WERI-Rb-1 (cell line): ENCODE measurements at regions not wholly inside any gene's neighbourhood (a gene's known extent, or its start where the extent isn't known, plus 50 kb on each side); places are given as distances from the start of the nearest gene placed in this dataset.

Experiments
- DNase-seq: peaks from one replicate; pipeline ENCODE4 v3.0.0-alpha.2; 2020
- H3K27ac ChIP-seq: fragments of 250-450 bp; sonication (Bioruptor Pico); 2 replicates; pipeline ENCODE4 v1.5.1; 2020; ENCODE audit warnings: mild to moderate bottlenecking, moderate library complexity
- H3K27me3 ChIP-seq: fragments of 250-450 bp; sonication (Bioruptor Pico); 2 replicates; pipeline ENCODE4 v1.5.1; 2021; ENCODE audit warnings: mild to moderate bottlenecking, low read depth, moderate library complexity; ENCODE audit not compliant: insufficient read depth, severe bottlenecking
- H3K36me3 ChIP-seq: fragments of 250-450 bp; sonication (Bioruptor Pico); 2 replicates; pipeline ENCODE4 v1.5.1; 2020; ENCODE audit warnings: mild to moderate bottlenecking, moderate library complexity
- H3K4me3 ChIP-seq: 2 replicates; pipeline ENCODE4 v1.5.1; 2011; ENCODE audit warnings: low read depth, mild to moderate bottlenecking, control low read depth, low read length
- H3K9me3 ChIP-seq: fragments of 250-450 bp; sonication (Bioruptor Pico); 2 replicates; pipeline ENCODE4 v1.5.1; 2021; ENCODE audit warnings: mild to moderate bottlenecking, moderate library complexity; ENCODE audit not compliant: severe bottlenecking
- TF ChIP-seq, protein P1 (sequence below): IDR thresholded peaks from 2 replicates; pipeline ENCODE4 v1.5.1; 2011; ENCODE audit warnings: low read depth, mild to moderate bottlenecking, control low read depth, inconsistent platforms, low read length

DNA sequence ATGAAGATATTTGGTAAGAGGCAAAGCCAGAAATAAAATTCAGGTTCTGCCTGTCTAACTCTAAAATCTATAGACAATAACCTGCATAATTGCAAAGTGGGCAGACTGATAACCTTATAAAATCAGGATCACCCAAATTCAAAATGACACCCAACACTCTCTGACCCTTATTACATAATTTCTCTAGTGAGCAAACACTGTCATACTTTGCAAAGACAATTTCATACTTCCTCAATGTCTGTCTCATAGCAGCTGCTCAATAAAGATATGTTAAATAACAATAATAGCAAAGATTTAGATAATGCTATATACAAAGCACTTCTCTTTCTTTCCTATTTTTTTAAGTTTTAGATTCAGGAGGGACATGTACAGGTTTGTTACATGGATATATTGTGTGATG is 118.5 kb downstream of the UCHL5 start:
- no peak overlapping the region for H3K4me3 ChIP-seq

DNA sequence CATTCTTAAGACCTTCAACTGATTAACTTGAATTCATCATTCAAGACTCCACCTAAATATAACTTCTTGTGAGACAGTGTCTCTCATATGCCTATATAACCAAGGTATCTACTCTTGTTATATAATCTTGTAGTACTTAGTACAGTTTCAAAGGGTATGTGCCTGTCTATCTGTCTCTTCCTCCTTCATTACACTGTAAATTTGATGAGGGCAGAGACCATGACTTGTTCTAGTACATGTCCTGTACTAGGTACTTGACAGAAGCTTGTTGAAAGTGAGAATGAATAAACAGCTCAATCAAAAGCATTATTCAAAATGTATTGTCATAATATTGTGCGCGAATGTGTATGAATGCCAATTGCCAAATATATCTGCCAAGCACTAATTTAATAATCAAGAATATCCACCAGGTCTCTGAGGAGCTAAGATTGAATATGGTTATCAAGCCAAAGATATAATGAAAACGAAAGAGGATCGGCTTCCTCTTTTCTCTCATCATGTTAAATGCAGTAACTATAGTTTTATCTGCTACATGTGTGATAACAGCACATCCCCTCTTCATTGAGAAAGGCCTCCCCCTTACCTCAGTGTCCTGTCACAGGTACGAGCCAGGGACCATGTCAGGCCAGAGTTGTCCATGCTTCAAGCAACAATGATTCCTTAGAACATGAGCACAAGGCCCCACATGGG is 117.3 kb downstream of the UCHL5 start:
- Histone ChIP-seq H3K9me3 (no peaks in the 10 kb centered on the region), H3K27ac (peak overlapping the region; percentile 44; the same call in 1 of the 2 replicates), H3K36me3 (no peaks in the 10 kb centered on the region), H3K27me3 (no peaks in the 10 kb centered on the region), H3K4me3 (no peak overlapping the region)
- peak; percentile 17 for DNase-seq
- TF ChIP-seq, protein P1, sequence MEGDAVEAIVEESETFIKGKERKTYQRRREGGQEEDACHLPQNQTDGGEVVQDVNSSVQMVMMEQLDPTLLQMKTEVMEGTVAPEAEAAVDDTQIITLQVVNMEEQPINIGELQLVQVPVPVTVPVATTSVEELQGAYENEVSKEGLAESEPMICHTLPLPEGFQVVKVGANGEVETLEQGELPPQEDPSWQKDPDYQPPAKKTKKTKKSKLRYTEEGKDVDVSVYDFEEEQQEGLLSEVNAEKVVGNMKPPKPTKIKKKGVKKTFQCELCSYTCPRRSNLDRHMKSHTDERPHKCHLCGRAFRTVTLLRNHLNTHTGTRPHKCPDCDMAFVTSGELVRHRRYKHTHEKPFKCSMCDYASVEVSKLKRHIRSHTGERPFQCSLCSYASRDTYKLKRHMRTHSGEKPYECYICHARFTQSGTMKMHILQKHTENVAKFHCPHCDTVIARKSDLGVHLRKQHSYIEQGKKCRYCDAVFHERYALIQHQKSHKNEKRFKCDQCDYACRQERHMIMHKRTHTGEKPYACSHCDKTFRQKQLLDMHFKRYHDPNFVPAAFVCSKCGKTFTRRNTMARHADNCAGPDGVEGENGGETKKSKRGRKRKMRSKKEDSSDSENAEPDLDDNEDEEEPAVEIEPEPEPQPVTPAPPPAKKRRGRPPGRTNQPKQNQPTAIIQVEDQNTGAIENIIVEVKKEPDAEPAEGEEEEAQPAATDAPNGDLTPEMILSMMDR: no peak

More for the DNA sequence above, 118.5 kb downstream of the UCHL5 start:
- Histone ChIP-seq H3K9me3 (no peaks in the 10 kb centered on the region), H3K27ac (no peak overlapping the region), H3K36me3 (no peaks in the 10 kb centered on the region), H3K27me3 (no peaks in the 10 kb centered on the region)
- no peak for DNase-seq
- TF ChIP-seq, protein P1: no peak

DNA sequence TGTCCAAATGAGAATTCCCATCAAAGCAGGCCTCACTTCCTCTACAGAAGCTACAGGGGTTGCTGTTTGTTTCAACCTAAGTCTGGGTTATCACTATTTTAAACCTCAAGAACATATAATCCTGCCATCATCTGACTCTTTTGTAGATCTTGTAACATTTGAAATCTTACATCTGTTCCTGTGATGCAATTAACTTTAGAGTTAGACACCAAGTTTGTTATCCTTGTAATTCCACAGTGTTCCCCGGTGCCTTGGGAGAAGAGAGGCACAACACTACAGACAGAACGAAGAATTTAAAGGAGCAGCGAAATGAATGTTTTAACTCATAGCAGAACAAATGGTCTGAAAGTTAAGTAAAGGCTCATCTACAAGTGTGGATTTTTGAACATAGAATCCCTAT is 116.1 kb downstream of the UCHL5 start:
- Histone ChIP-seq H3K27me3 (no peaks in the 10 kb centered on the region), H3K27ac (peak overlapping the region; percentile 44), H3K4me3 (no peak overlapping the region), H3K36me3 (no peaks in the 10 kb centered on the region), H3K9me3 (no peaks in the 10 kb centered on the region)
- TF ChIP-seq, protein P1: no peak
- no peak for DNase-seq

DNA sequence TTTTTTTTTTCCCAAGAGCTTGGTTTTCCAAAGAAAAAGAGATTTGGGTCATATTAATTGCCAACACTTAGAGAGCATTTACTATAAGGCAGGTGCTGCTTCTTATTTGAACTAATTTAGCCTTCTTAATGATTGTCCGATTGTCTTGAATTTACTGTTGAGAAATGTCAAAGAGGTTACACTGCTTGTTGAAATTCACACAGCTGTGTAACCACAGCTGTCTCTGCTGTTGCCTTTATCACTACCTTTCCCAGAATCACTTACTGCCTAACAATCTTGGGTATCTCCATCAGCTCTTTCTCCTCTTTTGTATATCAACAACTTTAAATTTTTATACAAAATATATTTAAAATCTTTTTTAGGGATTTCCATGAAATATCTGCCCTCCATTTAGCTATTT is 115.6 kb downstream of the UCHL5 start:
- TF ChIP-seq, protein P1: no peak
- H3K4me3 ChIP-seq: no peak overlapping the region
- DNase-seq: no peak
- no peaks in the 10 kb centered on the region for H3K36me3 ChIP-seq
- no peaks in the 10 kb centered on the region for H3K9me3 ChIP-seq
- no peak overlapping the region for H3K27ac ChIP-seq
- no peaks in the 10 kb centered on the region for H3K27me3 ChIP-seq

DNA sequence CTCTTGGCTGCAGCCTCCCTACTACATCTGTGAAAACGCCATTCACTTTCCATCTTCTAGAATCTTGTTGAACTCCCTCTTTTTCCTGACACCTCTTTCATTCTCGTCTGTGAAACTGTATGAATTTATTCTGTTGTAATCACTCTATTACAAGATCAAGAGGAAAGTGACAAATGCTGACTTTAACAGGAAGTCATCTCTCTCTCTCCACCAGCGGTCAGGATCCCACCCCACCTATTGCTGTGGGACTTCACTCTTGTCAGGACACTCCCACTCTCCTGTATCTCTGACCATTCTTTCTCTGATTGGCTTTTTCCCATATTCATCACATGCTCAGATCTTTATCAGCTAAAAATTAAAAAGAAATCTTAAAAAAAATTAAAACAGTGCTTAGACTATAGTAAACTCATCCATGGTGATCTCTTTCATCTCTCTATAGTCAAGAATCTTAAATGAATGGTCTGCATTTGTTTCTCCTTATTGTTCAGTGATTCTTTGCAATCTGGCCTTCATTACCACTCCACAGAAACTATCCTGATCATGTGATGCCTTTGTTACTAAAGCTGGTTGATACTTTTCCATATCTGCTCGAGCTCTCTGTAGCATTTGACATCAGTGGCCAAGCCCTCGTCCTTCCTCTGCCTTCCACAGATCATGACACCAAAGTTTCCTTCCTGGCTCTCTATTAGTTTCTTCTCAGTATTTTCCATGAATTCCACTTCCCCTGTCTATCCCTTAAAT is 113.6 kb downstream of the UCHL5 start:
- DNase-seq: no peak
- H3K27me3 ChIP-seq: no peaks in the 10 kb centered on the region
- no peaks in the 10 kb centered on the region for H3K9me3 ChIP-seq
- TF ChIP-seq, protein P1: no peak
- no peak overlapping the region for H3K27ac ChIP-seq
- H3K4me3 ChIP-seq: no peak overlapping the region
- no peaks in the 10 kb centered on the region for H3K36me3 ChIP-seq
